ENCODE measurements at regions not wholly inside any gene's neighbourhood (a gene's known extent, or its start where the extent isn't known, plus 50 kb on each side); places are given as distances from the start of the nearest gene placed in this dataset.

- no peak for TF ChIP-seq CTCF (IDR thresholded peaks at IDR 0.05)
- no peak for TF ChIP-seq EZH2 (IDR thresholded peaks at IDR 0.05)
These were observed 150.9 kb downstream of the TTC6 start for GRCh38 chr14:37746140-37746832.
